CD4-positive, CD25-positive, alpha-beta regulatory T cell (primary cell): ENCODE measurements at regions not wholly inside any gene's neighbourhood (a gene's known extent, or its start where the extent isn't known, plus 50 kb on each side); places are given as distances from the start of the nearest gene placed in this dataset.
"Not testable (repeated sequence)": the region's sequence is repeated elsewhere in the genome, so short reads cannot be mapped to it uniquely, and the experiment has no call there.

Experiments used
- ATAC-seq, 2 donors: fragments of 150-1000 bp; cut with Tn5 transposase; one replicate each; pipeline ENCODE4 v1.10.0; 2021; ENCODE audit warnings: low read depth in 2 of 2, moderate number of reproducible peaks in 2 of 2, moderate library complexity in 1 of 2
- DNase-seq, 3 donors: peaks; one replicate each; pipeline versions ENCODE4 v3.0.0 to v3.0.0-alpha.2; 2012 to 2022; ENCODE audit warnings: mixed read lengths in 1 of 3
- H3K27ac ChIP-seq: one replicate; pipeline ENCODE4 v1.7.0; 2013; ENCODE audit warnings: mild to moderate bottlenecking, low read length; ENCODE audit not compliant: insufficient read depth, poor library complexity, severe bottlenecking
- H3K27me3 ChIP-seq: one replicate; pipeline ENCODE4 v1.7.0; 2013; ENCODE audit warnings: low read length; ENCODE audit not compliant: control insufficient read depth, insufficient read depth
- H3K36me3 ChIP-seq: one replicate; pipeline ENCODE4 v1.7.0; 2013; ENCODE audit warnings: mild to moderate bottlenecking, low read length, moderate library complexity; ENCODE audit not compliant: control insufficient read depth, insufficient read depth
- H3K4me1 ChIP-seq: 2 replicates; pipeline ENCODE4 v1.7.0; 2013; ENCODE audit warnings: mild to moderate bottlenecking, low read length; ENCODE audit not compliant: insufficient read depth, control insufficient read depth, poor library complexity, severe bottlenecking
- H3K4me3 ChIP-seq: one replicate; pipeline ENCODE4 v1.7.0; 2013; ENCODE audit warnings: low read depth, mild to moderate bottlenecking, low read length, moderate library complexity
- H3K9me3 ChIP-seq, 2 experiments: 1 replicate in 1 of 2; 2 replicates in 1 of 2; pipeline ENCODE4 v1.7.0; 2013; ENCODE audit warnings: low read length in 2 of 2, mild to moderate bottlenecking in 1 of 2, moderate library complexity in 1 of 2; ENCODE audit not compliant: control insufficient read depth in 2 of 2
- H3K27ac Mint-ChIP-seq, 3 donors: one replicate each; pipeline ENCODE4 v1.8.0; 2020 to 2022; ENCODE audit warnings: mild to moderate bottlenecking in 3 of 3, mixed read lengths in 3 of 3, moderate library complexity in 2 of 3
- H3K27me3 Mint-ChIP-seq: one replicate; pipeline ENCODE4 v1.8.0; 2022; ENCODE audit warnings: mild to moderate bottlenecking, mixed read lengths
- H3K36me3 Mint-ChIP-seq: one replicate; pipeline ENCODE4 v1.8.0; 2020; ENCODE audit warnings: mixed read lengths
- H3K4me1 Mint-ChIP-seq, 4 donors: one replicate each; pipeline ENCODE4 v1.8.0; 2020 to 2022; ENCODE audit warnings: mixed read lengths in 4 of 4, mild to moderate bottlenecking in 1 of 4
- H3K4me3 Mint-ChIP-seq, 4 donors: one replicate each; pipeline ENCODE4 v1.8.0; 2020 to 2022; ENCODE audit warnings: mild to moderate bottlenecking in 4 of 4, mixed read lengths in 4 of 4, moderate library complexity in 3 of 4
- H3K9me3 Mint-ChIP-seq, 7 donors: one replicate each; pipeline ENCODE4 v1.8.0; 2020 to 2022; ENCODE audit warnings: mixed read lengths in 7 of 7, mild to moderate bottlenecking in 3 of 7, moderate library complexity in 2 of 7

GRCh38 chrX:40920351-40920750 is 164.9 kb upstream of the USP9X start:
- no peak overlapping the region for H3K27ac Mint-ChIP-seq
- H3K9me3 Mint-ChIP-seq = peaks cover 0 to 10% (median 2%) of the 10 kb centered on the region in 7 donors
- H3K36me3 Mint-ChIP-seq = no peaks in the 10 kb centered on the region
- Histone ChIP-seq H3K9me3 (peaks cover 0 to 3% of the 10 kb centered on the region in 2 experiments), H3K36me3 (no peaks in the 10 kb centered on the region), H3K27ac (no peak overlapping the region), H3K4me3 (no peak overlapping the region), H3K27me3 (no peaks in the 10 kb centered on the region), H3K4me1 (no peaks in the 10 kb centered on the region)
- no peak for ATAC-seq
- DNase-seq = no peak
- peaks cover 13% of the 10 kb centered on the region for H3K27me3 Mint-ChIP-seq
- H3K4me3 Mint-ChIP-seq = no peak overlapping the region
- no peaks in the 10 kb centered on the region for H3K4me1 Mint-ChIP-seq

- H3K36me3 ChIP-seq = no peaks in the 10 kb centered on the region
- no peaks in the 10 kb centered on the region for H3K4me1 ChIP-seq
- DNase-seq (peak in 1 of 3 donors; percentile 32), ATAC-seq (no peak)
- H3K27ac Mint-ChIP-seq = no peak overlapping the region
- H3K36me3 Mint-ChIP-seq = no peaks in the 10 kb centered on the region
- H3K27ac ChIP-seq = no peak overlapping the region
- peaks cover 0 to 10% (median 2%) of the 10 kb centered on the region in 7 donors for H3K9me3 Mint-ChIP-seq
- no peaks in the 10 kb centered on the region for H3K4me1 Mint-ChIP-seq
- peaks cover 13% of the 10 kb centered on the region for H3K27me3 Mint-ChIP-seq
- H3K9me3 ChIP-seq = peaks cover 0 to 3% of the 10 kb centered on the region in 2 experiments
- H3K4me3 ChIP-seq = no peak overlapping the region
- no peak overlapping the region for H3K4me3 Mint-ChIP-seq
- H3K27me3 ChIP-seq = no peaks in the 10 kb centered on the region
Observed at GRCh38 chrX:40922307-40922706, 162.9 kb upstream of the USP9X start.

- not testable (repeated sequence) for H3K36me3 Mint-ChIP-seq, H3K36me3 ChIP-seq, H3K4me1 Mint-ChIP-seq, H3K27me3 ChIP-seq, H3K4me3 Mint-ChIP-seq, H3K4me3 ChIP-seq, H3K27ac Mint-ChIP-seq, H3K27ac ChIP-seq, H3K27me3 Mint-ChIP-seq, DNase-seq, H3K4me1 ChIP-seq, ATAC-seq
- H3K9me3 Mint-ChIP-seq = peaks cover 0 to 18% (median 3%) of the 10 kb centered on the region in 7 donors
- peaks cover 6 to 11% of the 10 kb centered on the region in 2 experiments for H3K9me3 ChIP-seq
Observed at GRCh38 chrX:40926739-40927427, 158.4 kb upstream of the USP9X start.

- H3K27me3 ChIP-seq = no peaks in the 10 kb centered on the region
- no peaks in the 10 kb centered on the region for H3K36me3 ChIP-seq
- H3K4me3 Mint-ChIP-seq = no peak overlapping the region
- H3K4me1 ChIP-seq = no peaks in the 10 kb centered on the region
- H3K27me3 Mint-ChIP-seq = peaks cover 4% of the 10 kb centered on the region
- H3K27ac Mint-ChIP-seq = no peak overlapping the region
- peaks cover 0 to 5% (median 2%) of the 10 kb centered on the region in 4 donors for H3K4me1 Mint-ChIP-seq
- H3K36me3 Mint-ChIP-seq = no peaks in the 10 kb centered on the region
- no peak overlapping the region for H3K4me3 ChIP-seq
- H3K9me3 ChIP-seq = peaks cover 5 to 11% of the 10 kb centered on the region in 2 experiments
- DNase-seq (no peak), ATAC-seq (no peak)
- peaks cover 0 to 17% (median 1%) of the 10 kb centered on the region in 7 donors for H3K9me3 Mint-ChIP-seq
- no peak overlapping the region for H3K27ac ChIP-seq
Observed at GRCh38 chrX:40928076-40928475, 157.2 kb upstream of the USP9X start.

- ATAC-seq (no peak), DNase-seq (no peak)
- H3K36me3 Mint-ChIP-seq = no peaks in the 10 kb centered on the region
- peak overlapping the region in 1 of 4 donors; percentile 32 for H3K4me3 Mint-ChIP-seq
- peaks cover 0 to 15% (median 11%) of the 10 kb centered on the region in 4 donors for H3K4me1 Mint-ChIP-seq
- H3K4me1 ChIP-seq = peaks cover 7% of the 10 kb centered on the region
- peak overlapping the region in 2 of 3 donors; percentile 49 to 50 for H3K27ac Mint-ChIP-seq
- no peak overlapping the region for H3K4me3 ChIP-seq
- no peaks in the 10 kb centered on the region for H3K36me3 ChIP-seq
- H3K27me3 Mint-ChIP-seq = no peaks in the 10 kb centered on the region
- peaks cover 0 to 13% (median 2%) of the 10 kb centered on the region in 7 donors for H3K9me3 Mint-ChIP-seq
- no peak overlapping the region for H3K27ac ChIP-seq
- no peaks in the 10 kb centered on the region for H3K27me3 ChIP-seq
- peaks cover 5 to 11% of the 10 kb centered on the region in 2 experiments for H3K9me3 ChIP-seq
Observed at GRCh38 chrX:40931921-40932320, 153.3 kb upstream of the USP9X start.

- H3K4me3 ChIP-seq = peak overlapping the region; percentile 78
- ATAC-seq (no peak), DNase-seq (peak in 2 of 3 donors; percentile 7 to 9)
- H3K36me3 ChIP-seq = no peaks in the 10 kb centered on the region
- Mint-ChIP-seq H3K9me3 (peaks cover 0 to 8% (median 2%) of the 10 kb centered on the region in 7 donors), H3K27ac (peak overlapping the region; percentile 86 to 95 (median 93)), H3K36me3 (no peaks in the 10 kb centered on the region), H3K4me3 (peak overlapping the region; percentile 18 to 89 (median 81)), H3K4me1 (peaks cover 0 to 15% (median 11%) of the 10 kb centered on the region in 4 donors), H3K27me3 (no peaks in the 10 kb centered on the region)
- H3K9me3 ChIP-seq = peaks cover 3 to 6% of the 10 kb centered on the region in 2 experiments
- peak overlapping the region; percentile 6 for H3K27ac ChIP-seq
- peaks cover 7% of the 10 kb centered on the region for H3K4me1 ChIP-seq
- no peaks in the 10 kb centered on the region for H3K27me3 ChIP-seq
Observed at GRCh38 chrX:40933132-40933705, 152.0 kb upstream of the USP9X start.

GRCh38 chrX:40933706-40934425 is 151.4 kb upstream of the USP9X start:
- H3K27ac Mint-ChIP-seq = peak overlapping the region; percentile 86 to 95 (median 93)
- peaks cover 0 to 4% (median 0%) of the 10 kb centered on the region in 7 donors for H3K9me3 Mint-ChIP-seq
- ATAC-seq = peak; percentile 60 to 64
- Histone ChIP-seq H3K36me3 (no peaks in the 10 kb centered on the region), H3K4me1 (peaks cover 7% of the 10 kb centered on the region), H3K27ac (peak overlapping the region; percentile 6), H3K9me3 (no peaks in the 10 kb centered on the region), H3K27me3 (no peaks in the 10 kb centered on the region), H3K4me3 (peak overlapping the region; percentile 78)
- peaks cover 0 to 15% (median 11%) of the 10 kb centered on the region in 4 donors for H3K4me1 Mint-ChIP-seq
- peak in 1 of 3 donors; percentile 36 for DNase-seq
- peak overlapping the region; percentile 18 to 89 (median 81) for H3K4me3 Mint-ChIP-seq
- no peaks in the 10 kb centered on the region for H3K27me3 Mint-ChIP-seq
- H3K36me3 Mint-ChIP-seq = no peaks in the 10 kb centered on the region
